SKM-1 (cell line): ENCODE measurements at regions not wholly inside any gene's neighbourhood (a gene's known extent, or its start where the extent isn't known, plus 50 kb on each side); places are given as distances from the start of the nearest gene placed in this dataset.

ENCODE experiments used
- DNase-seq: peaks from one replicate; lab custom pipeline; 2025; ENCODE audit not compliant: unreplicated experiment; lab: John Stamatoyannopoulos, UW

DNA sequence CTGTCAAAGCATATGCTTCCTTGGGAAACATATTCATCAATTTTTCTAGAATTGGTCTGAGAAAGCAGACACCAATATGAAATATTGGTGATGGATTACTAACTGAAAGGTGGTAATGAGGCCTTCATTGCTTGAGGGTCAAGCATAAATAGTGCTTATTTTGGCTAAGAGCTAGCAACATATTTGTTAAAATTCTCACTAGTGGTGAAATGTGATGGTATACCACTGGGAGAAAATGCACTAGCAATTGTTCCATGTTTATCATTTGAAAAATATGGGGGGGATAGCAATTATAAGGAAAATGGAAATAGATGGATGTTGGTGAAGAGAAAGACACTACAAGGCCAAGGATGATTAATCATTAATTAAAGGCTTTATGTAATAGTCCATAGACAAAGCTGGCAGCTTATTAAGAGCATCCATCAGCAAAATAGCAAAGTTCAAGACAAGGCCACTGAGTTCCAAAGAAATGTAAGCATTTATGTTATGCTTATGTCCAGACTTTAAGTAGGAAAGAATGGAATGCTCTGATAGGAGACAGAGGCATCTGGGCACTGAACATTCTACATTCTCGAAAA lies 253.7 kb upstream of the PRDM9 start:
- no peak for DNase-seq

DNA sequence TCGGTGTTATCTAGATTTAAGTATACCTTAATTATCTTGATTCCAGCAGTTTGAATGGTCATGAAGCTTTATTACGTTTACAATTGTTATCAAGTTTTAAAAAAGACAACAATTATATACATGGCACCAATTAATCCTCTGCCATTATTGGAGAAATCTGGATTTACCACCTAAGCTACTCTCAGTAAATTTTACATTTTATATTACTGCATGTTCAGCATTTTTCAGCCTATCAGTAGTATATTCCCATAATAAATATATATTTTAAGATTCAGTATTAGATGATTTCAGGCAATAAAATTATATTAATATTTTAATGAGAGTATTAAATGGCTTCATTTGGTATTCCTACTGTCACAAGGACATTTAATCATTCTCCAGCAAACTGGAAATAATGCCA lies 264.5 kb upstream of the PRDM9 start:
- no peak for DNase-seq

DNA sequence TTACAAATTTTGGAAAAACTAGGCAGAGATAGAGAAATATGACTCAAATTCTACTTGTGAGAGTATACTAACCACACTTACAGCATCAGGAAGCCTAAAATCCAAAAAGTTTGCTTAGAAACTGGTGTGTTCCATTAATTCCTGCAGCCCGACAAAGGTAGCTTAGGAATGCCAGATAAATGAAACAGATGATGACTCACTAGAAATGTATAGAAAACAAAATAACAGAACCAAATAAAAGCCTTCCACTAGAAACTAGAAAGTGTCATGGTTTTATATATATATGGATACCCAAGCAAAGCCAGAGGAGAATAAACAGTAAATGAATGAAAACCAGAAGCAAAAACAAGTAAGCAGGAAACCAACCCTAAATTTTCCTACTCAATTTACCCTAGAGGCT lies 272.2 kb upstream of the PRDM9 start:
- no peak for DNase-seq

DNA sequence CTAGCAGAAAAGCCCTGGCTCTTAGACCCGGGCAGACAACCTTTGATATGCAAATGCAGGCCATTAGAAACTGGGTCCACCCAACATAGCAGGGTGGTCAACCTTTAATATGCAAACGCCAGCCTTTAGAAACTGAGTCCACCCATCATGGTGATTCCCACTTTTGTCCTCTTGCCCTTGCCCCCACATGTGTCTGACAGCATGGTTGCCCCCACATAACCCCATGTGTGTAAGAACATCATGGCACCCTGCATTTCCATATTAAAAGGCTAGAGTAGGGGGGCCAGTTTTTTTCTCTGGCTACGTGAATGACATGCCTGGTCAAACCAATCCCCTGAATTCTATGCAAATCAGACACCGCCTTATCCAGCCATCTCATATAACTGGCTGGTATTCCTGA lies 273.2 kb upstream of the PRDM9 start:
- no peak for DNase-seq

DNA sequence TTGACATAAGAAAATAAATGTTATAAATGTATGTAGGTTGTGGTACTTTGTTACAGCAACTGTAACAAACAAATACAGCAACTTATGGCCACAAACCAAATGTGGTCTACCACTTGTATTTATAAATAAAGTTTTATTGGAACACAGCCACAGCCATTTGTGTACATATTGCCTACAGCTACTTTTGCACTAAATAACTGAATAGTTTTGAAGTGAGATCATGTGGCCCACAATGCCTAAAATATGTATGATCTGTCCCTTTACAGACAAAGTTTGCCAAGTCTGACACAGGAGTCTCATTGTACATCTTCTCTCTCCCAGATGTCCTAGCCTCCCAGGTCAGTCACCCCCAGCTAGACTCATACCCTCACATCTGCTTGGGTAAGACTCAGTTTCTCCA lies 283.6 kb upstream of the PRDM9 start:
- DNase-seq, result no peak

DNA sequence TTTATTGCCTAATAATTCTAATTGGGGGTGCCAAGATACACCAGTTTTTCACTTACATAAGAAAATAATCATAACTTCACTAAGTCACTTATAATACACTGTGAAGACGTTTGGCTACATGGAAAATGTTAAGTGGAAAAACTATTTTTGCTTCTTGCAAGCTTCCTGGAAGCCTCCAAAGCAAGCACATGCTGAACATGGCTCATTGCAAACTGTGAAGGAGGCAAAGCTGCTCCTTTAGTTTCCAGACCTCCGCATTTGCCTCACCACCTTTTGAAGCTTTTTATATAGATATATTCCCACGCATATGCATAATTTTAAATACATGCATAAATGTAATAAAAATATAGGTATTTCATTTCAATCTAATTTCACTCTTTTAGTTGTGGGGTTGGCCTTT lies 285.6 kb upstream of the PRDM9 start:
- DNase-seq, result no peak

DNA sequence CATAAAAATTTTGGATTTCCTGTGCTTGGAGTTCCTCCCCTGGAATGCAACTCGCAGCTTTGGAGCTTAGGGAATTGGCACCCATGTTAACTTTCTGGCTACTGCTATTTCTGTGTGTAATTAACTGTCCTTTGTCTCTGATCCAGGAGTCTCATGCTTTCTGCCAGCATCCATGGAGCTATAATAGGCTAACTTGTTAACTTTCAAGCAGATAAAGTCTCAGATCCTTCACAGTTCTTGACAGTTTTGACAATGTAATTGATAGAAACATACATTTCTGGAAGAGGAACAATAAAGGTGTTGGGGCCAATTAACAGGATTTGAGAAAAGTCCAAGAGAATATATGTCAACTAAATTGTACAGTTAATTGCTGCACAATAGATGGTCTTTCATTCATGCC lies 290.2 kb upstream of the PRDM9 start:
- DNase-seq, result no peak

DNA sequence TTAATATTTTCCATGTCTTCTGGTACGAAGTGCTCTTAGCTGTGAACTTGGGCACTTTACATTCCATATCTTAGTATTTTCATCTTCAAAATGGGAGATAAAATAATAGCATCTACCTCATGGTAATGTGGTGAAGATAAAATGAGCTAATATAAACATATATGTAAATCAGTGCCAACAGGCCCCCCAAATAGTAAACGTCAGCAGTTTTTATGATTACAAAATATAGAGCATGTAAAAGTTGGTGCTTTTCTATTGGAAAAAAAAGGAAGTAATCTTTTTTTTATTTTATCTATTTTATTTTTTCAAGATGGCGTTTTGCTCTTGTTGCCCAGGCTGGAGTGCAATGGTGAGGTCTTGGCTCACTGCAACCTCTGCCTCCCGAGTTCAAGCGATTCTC lies 291.1 kb upstream of the PRDM9 start:
- DNase-seq, result no peak

DNA sequence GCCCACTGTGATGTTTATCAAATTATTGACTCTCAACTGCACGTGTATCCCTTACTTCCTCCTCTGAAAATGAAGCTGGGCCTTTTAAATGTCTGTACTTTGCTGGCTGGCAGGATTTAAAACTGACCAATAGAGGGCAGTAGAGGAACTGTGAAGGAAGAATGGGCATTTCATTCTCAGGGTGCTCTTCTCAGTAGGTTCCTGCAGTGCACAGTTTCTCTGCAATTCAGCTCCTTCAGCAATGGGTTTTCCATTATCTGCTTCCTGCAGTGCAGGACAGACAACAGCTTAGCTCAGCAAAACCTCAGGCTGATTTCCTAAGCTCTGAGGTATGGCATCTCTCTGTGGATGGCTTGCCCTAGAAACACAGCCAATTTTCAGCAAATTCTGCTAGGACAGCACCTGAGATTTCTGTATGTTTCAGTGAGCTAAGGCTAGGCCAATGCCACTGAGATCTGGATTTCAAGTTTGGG lies 298.4 kb upstream of the PRDM9 start:
- peak; percentile 64 for DNase-seq

DNA sequence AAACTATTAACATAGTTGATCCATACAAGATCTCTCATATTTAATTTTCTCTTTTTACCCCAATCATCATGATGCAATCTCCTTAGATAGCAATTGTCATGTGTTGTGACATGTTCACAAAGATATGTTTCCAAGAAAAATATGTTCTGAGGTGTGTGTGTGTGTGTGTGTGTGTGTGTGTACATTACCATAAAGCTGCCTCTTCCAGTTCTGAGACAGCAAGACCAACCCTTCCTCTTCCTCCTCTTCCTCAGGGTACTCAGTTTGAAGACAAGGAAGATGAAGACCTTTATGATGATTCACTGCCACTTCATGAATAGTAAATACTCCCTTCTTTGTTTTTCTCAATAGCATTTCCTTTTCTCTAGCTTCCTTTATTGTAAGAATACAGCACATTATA lies 303.3 kb upstream of the PRDM9 start:
- no peak for DNase-seq

DNA sequence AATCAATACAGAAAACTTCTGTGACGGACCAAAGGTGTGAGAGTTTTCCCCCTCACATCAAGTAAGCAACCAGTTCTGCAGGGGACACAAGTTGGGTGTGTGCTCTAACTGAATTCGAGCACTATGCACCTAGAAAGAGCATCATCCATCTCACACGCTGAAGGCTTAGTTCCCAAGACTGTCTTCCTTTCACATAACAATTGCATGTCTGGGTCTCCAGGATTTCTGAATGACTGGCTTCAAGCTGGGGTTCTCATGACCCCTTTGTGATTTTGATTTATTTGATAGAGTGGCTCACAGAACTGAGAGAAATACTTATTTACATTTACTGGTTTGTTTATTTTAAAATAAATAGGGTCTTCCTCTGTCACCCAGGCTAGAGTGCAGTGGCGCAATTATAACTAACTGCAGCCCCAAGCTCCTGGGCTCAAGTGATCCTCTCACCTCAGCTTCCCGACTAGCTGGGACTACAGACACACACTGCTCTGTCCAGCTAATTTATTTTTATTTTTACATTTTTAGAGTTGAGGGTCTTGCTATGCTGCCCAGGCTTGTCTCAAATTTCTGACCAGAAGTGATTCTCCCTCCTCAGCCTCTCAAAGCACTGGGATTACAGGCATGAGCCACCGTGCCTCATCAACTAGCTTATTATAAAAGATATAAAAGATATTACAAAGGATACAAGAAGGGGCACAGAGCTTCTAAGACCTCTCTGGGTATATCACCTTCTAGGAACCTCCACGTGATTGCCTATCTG lies 316.7 kb upstream of the CDH12 start:
- no peak for DNase-seq

DNA sequence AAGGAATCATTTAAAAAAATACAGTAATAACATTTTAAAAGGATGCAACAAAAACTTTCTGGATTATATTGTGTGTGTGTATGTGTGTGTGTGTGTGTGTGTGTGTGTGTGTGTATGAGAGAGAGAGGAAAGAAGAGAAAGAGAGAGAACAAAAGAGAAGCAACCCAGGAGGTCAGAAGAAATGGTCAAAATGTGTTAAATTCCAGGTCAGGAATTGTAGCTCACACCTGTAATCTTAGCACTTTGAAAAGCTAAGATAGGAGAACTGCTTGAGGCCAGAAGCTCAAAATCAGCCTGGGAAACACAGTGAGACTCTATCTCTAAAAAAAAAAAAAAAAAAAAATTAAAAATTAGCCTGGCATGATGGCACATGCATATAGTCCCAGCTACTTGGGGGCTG lies 311.8 kb upstream of the CDH12 start:
- no peak for DNase-seq

DNA sequence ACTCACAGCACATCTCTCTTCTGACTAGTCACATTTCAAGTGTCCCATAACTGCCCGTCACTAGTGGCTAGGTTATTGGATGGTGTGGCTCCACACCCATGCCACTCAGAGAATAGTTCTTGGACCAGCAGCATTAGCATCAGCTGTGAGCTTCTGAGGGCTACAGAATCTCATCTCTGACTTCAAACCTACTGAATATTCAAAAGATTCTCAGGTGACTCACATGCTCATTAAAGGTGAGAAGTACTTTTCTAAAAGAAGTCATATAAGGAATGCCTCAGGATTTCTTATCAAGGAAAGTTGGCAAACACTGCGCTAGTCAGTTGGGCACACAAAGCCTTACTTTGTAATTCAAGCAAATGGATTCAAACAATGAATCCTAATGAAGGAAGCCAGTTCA lies 305.0 kb upstream of the CDH12 start:
- no peak for DNase-seq

DNA sequence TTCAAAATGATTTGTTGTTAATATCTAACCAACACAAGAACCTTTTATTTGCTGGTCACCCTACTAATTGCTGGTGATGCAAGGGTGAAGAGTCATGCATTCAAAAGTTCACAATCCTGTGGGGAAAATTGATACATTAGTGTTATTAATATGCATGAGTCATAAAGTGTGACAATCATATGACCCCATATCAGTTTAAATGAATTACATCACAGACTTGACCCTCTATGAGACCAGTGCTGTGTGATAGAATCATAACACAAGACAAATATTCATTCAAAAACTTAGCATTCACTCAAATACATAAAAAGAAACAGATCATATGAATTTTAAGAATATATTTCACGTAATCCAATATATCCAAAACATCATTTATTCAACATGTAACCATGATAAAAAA lies 304.6 kb upstream of the CDH12 start:
- DNase-seq, result no peak

DNA sequence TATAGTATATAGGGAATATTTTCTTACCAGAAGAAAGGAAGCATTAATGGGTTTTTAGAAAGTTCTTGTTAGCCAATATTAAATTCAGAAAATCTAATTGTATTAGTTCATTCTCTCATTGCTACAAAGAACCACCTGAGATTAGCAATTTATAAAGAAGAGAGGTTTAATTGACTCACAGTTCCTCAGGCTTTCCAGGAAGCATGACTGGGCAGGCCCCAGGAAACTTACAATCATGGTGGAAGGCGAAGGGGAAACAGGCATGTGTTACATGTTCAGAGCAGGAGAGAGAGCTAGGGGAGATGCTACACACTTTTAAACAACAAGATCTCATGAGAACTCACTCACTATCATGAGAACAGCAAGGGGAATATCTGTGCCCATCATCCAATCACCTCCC lies 304.0 kb upstream of the CDH12 start:
- no peak for DNase-seq

DNA sequence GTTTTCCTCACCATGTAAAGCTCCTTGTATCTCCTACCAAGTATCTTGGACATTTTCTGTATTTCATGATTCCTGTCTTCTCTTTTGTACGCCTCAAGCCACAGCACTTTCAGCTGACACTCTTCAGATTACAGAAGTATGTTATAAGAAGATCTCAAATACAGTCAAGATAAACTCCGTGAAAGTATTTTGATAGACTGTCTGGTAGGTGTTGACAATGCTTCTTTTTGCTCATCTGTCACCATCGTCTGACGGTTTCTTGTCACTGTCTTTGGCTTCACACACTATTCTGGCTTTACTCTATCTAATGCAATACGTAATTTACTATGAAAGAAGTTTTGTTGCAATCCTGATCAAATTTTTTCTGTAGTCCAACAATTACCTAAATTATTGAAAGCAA lies 294.5 kb upstream of the CDH12 start:
- no peak for DNase-seq

DNA sequence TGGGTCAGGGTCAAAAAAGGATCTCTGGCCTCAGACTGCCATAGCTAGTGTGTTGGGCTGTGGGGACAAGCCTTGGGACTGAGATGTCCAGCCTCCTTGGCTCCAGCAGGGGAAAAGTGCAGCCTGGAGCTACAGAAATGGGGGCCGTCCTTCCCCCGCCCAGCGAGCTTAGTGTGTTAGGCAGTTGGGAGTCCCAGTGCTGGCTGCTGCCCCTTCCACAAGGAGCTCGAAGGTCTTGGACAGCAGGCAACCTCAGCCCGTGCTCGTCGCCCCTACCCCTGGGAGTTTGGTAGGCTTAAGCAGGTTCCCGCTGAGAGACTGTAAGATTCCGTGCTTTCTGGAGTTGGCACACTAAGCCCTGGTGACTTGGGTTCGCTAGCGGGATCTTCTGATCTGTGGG lies 293.0 kb upstream of the CDH12 start:
- no peak for DNase-seq

DNA sequence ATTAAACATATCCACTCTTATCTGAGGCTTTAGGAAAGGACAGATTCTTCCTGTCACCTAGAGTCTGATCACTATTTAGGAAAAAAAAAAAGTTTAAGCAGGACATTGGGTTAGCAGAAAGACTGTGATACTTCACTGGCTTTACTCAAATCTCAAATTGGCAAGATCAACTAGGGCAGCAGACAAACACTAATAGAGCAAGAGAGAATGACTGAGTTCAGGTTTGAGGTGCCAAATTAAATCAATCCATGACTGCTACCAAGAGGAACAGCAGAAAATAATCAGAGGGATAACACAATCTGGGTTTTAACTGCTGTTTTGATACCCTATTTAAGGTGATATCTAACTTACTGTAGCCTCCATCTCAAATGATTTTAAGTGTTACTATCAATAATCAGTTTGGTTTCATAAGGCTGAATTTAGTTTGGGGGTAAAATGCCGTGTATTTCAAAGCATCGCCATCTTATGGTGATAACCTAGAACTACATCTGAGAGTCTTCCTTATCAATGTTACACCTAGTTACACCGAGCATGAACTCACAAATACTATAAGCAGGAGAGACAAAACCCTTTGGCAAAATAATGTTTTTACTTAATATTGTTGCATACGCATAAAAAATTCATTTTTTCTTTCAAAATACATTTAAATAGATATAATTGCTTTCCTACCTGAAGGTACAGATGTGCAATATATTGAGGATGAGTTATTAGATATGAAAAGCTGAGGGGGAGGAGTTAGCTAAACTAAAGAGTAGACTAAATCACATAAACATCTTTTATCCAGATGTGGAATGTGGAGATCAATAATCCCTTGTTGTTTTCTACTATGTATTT lies 286.4 kb upstream of the CDH12 start:
- DNase-seq, result peak; percentile 8

DNA sequence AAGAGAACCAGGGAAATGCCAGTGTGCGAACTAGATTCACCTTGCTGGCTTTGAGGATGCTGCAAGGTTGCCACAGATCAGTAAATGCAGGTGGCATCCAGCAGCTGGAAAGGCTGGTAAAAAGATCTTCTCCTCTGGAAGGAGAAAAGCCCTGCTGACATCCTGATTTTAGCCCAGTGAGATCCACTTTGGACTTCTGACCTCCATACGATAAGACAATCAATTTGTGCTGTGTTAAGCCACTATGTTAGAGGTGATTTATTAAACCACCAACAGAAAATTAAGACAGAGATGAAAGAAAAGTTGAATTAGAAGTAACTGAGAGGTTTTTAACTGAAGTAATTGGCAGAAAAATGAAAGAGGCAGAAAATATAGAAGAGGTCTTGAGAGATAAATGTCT lies 283.8 kb upstream of the CDH12 start:
- DNase-seq, result no peak

DNA sequence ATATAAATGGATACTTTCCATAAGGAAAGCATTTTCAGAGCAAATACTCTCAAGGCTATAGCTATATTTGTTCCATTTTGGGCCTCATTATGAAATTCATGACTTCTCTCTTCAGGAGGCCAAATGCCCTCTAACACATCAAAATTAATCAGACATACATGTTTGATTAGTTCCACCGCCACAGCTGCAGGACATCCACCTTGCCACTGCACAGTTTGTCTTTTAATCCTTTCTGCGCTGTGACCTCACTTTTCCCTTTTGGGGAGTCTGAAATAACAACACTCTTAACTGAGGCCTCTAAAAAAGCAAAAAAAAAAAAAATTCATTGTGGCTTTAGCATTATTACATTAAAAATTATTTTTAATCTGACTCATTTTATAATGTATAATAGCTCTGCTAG lies 279.1 kb upstream of the CDH12 start:
- DNase-seq, result no peak

DNA sequence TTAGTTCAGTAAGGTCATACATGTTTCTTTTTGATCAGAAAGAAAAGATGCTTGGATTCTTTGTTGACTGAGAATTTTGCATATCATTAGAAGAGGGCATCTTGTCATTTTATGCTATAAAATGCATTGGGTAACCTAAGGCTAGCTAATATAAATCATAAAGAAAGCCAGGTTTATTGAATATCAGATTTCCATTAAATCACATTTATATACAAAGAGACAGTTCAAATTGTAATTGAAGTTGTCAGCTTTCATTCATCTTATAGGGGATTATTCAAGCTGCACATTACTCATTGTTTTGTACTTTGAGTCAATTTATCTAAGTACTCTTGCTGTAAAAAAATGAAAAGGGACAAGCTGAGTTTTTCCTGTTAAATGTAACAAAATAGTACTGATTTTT lies 259.1 kb upstream of the CDH12 start:
- no peak for DNase-seq

DNA sequence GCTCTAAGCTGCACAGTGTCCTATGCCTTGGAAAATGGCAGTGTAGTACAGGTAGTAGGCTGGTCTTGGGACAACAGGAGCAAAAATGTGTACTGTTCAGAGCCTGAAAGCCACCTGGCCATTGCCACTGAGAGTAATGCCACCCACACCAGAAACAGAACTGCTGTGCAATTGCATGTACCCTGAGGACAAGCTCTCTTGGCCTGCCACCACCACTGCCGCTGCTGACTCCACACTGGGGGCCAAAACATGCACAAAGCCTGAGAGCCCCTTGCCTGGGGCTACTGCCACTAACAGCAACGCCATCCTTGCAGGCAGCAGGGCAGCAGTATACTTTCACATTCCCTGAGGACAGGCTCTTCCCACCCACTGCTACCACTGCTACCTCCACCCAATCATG lies 251.9 kb upstream of the CDH12 start:
- DNase-seq, result no peak
